HEK293T (cell line): ENCODE measurements at regions not wholly inside any gene's neighbourhood (a gene's known extent, or its start where the extent isn't known, plus 50 kb on each side); places are given as distances from the start of the nearest gene placed in this dataset.

Experiments used
- CTCF ChIA-PET: fragments of 350-600 bp; formaldehyde crosslinking; extraction: SDS; loops from one replicate; lab custom pipeline; 2021; ENCODE audit warnings: antibody characterized with exemption, inconsistent platforms; lab: Yijun Ruan, JAX
- POLR2A ChIA-PET: fragments of 350-600 bp; formaldehyde crosslinking; extraction: SDS; loops from one replicate; lab custom pipeline; 2020; ENCODE audit warnings: antibody characterized with exemption, inconsistent platforms; lab: Yijun Ruan, JAX
- DNase-seq: peaks from one replicate; pipeline ENCODE4 v3.0.0; 2012; ENCODE audit warnings: mixed read lengths; ENCODE audit errors: extremely low spot score
- ARNT ChIP-seq: fragments of 450-650 bp; IDR thresholded peaks from 2 replicates; pipeline ENCODE4 v1.6.1; 2017; ENCODE audit warnings: mild to moderate bottlenecking
- BHLHE40 ChIP-seq: fragments of 450-650 bp; IDR thresholded peaks from 2 replicates; pipeline ENCODE4 v1.6.1; 2016; ENCODE audit warnings: mild to moderate bottlenecking, moderate library complexity, borderline replicate concordance
- ELF4 ChIP-seq: fragments of 450-650 bp; IDR thresholded peaks from 2 replicates; pipeline ENCODE4 v1.6.1; 2017; ENCODE audit warnings: antibody characterized with exemption
- FOXA1 ChIP-seq: fragments of 450-650 bp; IDR thresholded peaks from 2 replicates; pipeline ENCODE4 v1.6.1; 2016; ENCODE audit warnings: mild to moderate bottlenecking
- FOXK2 ChIP-seq: fragments of 450-650 bp; IDR thresholded peaks from 2 replicates; pipeline ENCODE4 v1.6.1; 2016; ENCODE audit warnings: mild to moderate bottlenecking
- FOXM1 ChIP-seq: fragments of 450-650 bp; IDR thresholded peaks from 2 replicates; pipeline ENCODE4 v1.6.1; 2017; ENCODE audit warnings: mild to moderate bottlenecking, borderline replicate concordance
- HDGF ChIP-seq: fragments of 450-650 bp; IDR thresholded peaks from 2 replicates; pipeline ENCODE4 v1.6.1; 2017; ENCODE audit warnings: antibody characterized with exemption, borderline replicate concordance
- L3MBTL2 ChIP-seq: fragments of 450-650 bp; conservative IDR thresholded peaks from 2 replicates; pipeline ENCODE4 v1.6.1; 2016; ENCODE audit warnings: mild to moderate bottlenecking
- LEF1 ChIP-seq: fragments of 450-650 bp; IDR thresholded peaks from 2 replicates; pipeline ENCODE4 v1.6.1; 2017; ENCODE audit warnings: mild to moderate bottlenecking, borderline replicate concordance
- NFRKB ChIP-seq: fragments of 450-650 bp; IDR thresholded peaks from 2 replicates; pipeline ENCODE4 v1.6.1; 2016; ENCODE audit warnings: mild to moderate bottlenecking, moderate library complexity
- PKNOX1 ChIP-seq: fragments of 450-650 bp; IDR thresholded peaks from 2 replicates; pipeline ENCODE4 v1.6.1; 2016
- SP1 ChIP-seq: fragments of 450-650 bp; IDR thresholded peaks from 2 replicates; pipeline ENCODE4 v1.6.1; 2017
- SUZ12 ChIP-seq: fragments of 450-650 bp; IDR thresholded peaks from 2 replicates; pipeline ENCODE4 v1.6.1; 2016; ENCODE audit warnings: mild to moderate bottlenecking
- TARDBP ChIP-seq: fragments of 450-650 bp; IDR thresholded peaks from 2 replicates; pipeline ENCODE4 v1.6.1; 2016
- ZNF384 ChIP-seq: fragments of 450-650 bp; IDR thresholded peaks from 2 replicates; pipeline ENCODE4 v1.6.1; 2016

GRCh38 chr22:48440673-48441552 lies 1386.8 kb downstream of the BRD1 start:
- no peak for DNase-seq
- TF ChIP-seq FOXM1 = no peak
- no peak for TF ChIP-seq ELF4
- no peak for TF ChIP-seq BHLHE40
- ChIA-PET CTCF (no interaction called here), POLR2A (no interaction called here)

GRCh38 chr22:48440176-48440575 lies 1387.5 kb downstream of the BRD1 start:
- ChIA-PET CTCF (no interaction called here), POLR2A (no interaction called here)
- no peak for DNase-seq
- TF ChIP-seq SP1 (no peak), TARDBP (no peak), L3MBTL2 (no peak), FOXA1 (no peak), FOXK2 (no peak), ZNF384 (no peak), PKNOX1 (no peak)

GRCh38 chr22:48439560-48440135 lies 1388.0 kb downstream of the BRD1 start:
- DNase-seq = no peak
- POLR2A ChIA-PET = no interaction called here
- TF ChIP-seq L3MBTL2 = no peak

GRCh38 chr22:48438800-48439559 lies 1388.7 kb downstream of the BRD1 start:
- no peak for DNase-seq
- ChIA-PET CTCF (no interaction called here), POLR2A (no interaction called here)
- no peak for TF ChIP-seq L3MBTL2
- TF ChIP-seq SP1 = no peak
- TF ChIP-seq FOXA1 = no peak
- TF ChIP-seq ELF4 = no peak
- no peak for TF ChIP-seq TARDBP
- no peak for TF ChIP-seq SUZ12
- TF ChIP-seq NFRKB = no peak
- TF ChIP-seq FOXM1 = no peak

More at GRCh38 chr22:48439560-48440135, 1388.0 kb downstream of the BRD1 start:
- CTCF ChIA-PET = no interaction called here

GRCh38 chr22:48438096-48438495 lies 1389.6 kb downstream of the BRD1 start:
- POLR2A ChIA-PET = no interaction called here
- CTCF ChIA-PET = no interaction called here

GRCh38 chr22:48436201-48436931 lies 1391.3 kb downstream of the BRD1 start:
- POLR2A ChIA-PET = no interaction called here
- CTCF ChIA-PET = no interaction called here
- no peak for DNase-seq
- TF ChIP-seq ELF4 (no peak), ARNT (no peak), BHLHE40 (no peak), L3MBTL2 (no peak), TARDBP (no peak), FOXK2 (no peak), PKNOX1 (no peak), LEF1 (no peak), ZNF384 (no peak), HDGF (no peak)

More at GRCh38 chr22:48438096-48438495, 1389.6 kb downstream of the BRD1 start:
- DNase-seq = no peak
- TF ChIP-seq ELF4 = no peak
- TF ChIP-seq SP1 = no peak

GRCh38 chr22:48434868-48435250 lies 1392.8 kb downstream of the BRD1 start:
- DNase-seq = no peak
- POLR2A ChIA-PET = no interaction called here
- CTCF ChIA-PET = no interaction called here
- no peak for TF ChIP-seq BHLHE40
- TF ChIP-seq ARNT = no peak
- TF ChIP-seq HDGF = no peak
- no peak for TF ChIP-seq FOXA1
- no peak for TF ChIP-seq LEF1
- no peak for TF ChIP-seq PKNOX1
- TF ChIP-seq NFRKB = no peak
